Esophagus squamous epithelium (tissue), 4 donors: ENCODE measurements at regions not wholly inside any gene's neighbourhood (a gene's known extent, or its start where the extent isn't known, plus 50 kb on each side); places are given as distances from the start of the nearest gene placed in this dataset.

Source experiments
- CTCF ChIP-seq, 6 experiments: fragments of 450-650 bp in 4 of 6; fragments of 200-600 bp in 2 of 6; sonication (generic) in 2 of 6; IDR thresholded peaks; one replicate each; pipeline ENCODE4 v1.5.1; 2016 to 2019; ENCODE audit warnings: antibody characterized with exemption in 6 of 6, mild to moderate bottlenecking in 4 of 6, moderate library complexity in 4 of 6
- POLR2A ChIP-seq, 4 donors: fragments of 450-650 bp; IDR thresholded peaks; one replicate each; pipeline ENCODE4 v1.6.1; 2017; ENCODE audit warnings: antibody characterized with exemption in 4 of 4, mild to moderate bottlenecking in 4 of 4, moderate library complexity in 3 of 4

GRCh38 chr5:108560581-108560980, 178.7 kb upstream of the FBXL17 start:
- no peak for TF ChIP-seq CTCF (IDR thresholded peaks at IDR 0.05)
- no peak for TF ChIP-seq POLR2A (IDR thresholded peaks at IDR 0.05)
